A204.1 (cell line): ENCODE measurements at regions not wholly inside any gene's neighbourhood (a gene's known extent, or its start where the extent isn't known, plus 50 kb on each side); places are given as distances from the start of the nearest gene placed in this dataset.
"Not testable (repeated sequence)": the region's sequence is repeated elsewhere in the genome, so short reads cannot be mapped to it uniquely, and the experiment has no call there.

ENCODE experiments used
- FAIRE-seq: peaks from 2 replicates; lab custom pipeline; 2012; peaks lifted over from hg19 to GRCh38; lab: Jason Lieb, UNC

DNA sequence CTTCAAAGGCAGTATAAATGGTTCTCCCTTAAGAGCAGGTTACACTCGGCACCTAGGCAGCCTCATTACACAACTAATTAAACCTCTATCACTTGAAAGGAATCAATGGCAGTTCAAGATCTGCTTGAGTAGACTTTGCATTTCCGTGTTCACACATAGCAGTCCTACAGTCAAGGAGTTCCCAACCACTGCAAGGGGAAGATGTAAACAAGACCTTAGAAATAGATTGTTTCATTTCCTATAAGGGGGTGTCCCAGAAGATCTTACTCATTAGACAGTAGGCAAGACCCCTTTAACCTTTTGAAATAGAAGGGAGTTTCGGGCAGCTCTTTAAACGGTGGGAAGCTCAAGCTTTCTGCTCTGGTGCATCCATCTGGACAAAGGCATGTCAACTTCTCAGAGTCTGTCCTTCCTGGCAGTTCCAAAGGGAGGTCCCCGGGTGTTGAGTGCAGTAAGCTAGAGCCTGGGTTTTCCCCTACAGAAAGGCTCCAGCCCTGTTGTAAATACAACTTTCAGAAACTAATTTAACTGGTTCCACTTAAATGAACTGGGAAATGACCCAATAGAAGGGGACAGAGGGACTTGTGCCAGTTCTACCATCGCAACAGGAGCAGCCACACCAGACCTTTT is 150.8 kb downstream of the RBMX2 start:
- FAIRE-seq: no peak

GRCh38 chrX:130555341-130555740 is 153.6 kb downstream of the RBMX2 start:
- no peak for FAIRE-seq

GRCh38 chrX:130555757-130556156 is 154.0 kb downstream of the RBMX2 start:
- FAIRE-seq: no peak

- no peak for FAIRE-seq
These were observed 155.2 kb downstream of the RBMX2 start for GRCh38 chrX:130556951-130557350.

DNA sequence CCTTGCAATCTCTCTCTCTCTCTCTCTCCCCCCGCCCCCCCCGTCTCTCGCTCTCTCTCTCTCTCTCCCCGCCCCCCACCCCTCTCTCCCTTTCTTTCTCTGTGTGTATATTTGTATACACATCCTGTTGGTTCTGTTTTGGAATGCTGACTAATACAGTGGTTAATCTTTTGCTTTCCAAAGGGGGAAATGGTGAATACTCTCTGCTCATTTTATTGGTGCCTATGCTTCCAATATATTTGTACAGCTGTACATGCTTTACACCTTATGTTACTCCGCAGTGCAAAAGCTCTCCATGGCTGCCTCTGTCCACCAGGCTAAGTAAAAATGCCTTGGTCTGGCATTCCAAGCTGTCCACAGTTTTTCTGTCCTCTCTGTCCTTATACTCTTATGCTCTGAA is 158.8 kb downstream of the RBMX2 start:
- no peak for FAIRE-seq

- no peak for FAIRE-seq
These were observed 160.1 kb downstream of the RBMX2 start for GRCh38 chrX:130561930-130562329.

GRCh38 chrX:130563476-130563875 is 161.7 kb downstream of the RBMX2 start:
- no peak for FAIRE-seq

GRCh38 chrX:130566028-130566683 is 164.4 kb downstream of the RBMX2 start:
- FAIRE-seq: no peak

GRCh38 chrX:130573030-130573429 is 171.2 kb downstream of the RBMX2 start:
- not testable (repeated sequence) for FAIRE-seq
